ENCODE measurements at regions not wholly inside any gene's neighbourhood (a gene's known extent, or its start where the extent isn't known, plus 50 kb on each side); places are given as distances from the start of the nearest gene placed in this dataset.

- FAIRE-seq = peak; percentile 79
- Histone ChIP-seq H3K36me3 (ENCODE audit: control insufficient read depth in 2 of 3, insufficient read depth in 3 of 3, low read length in 3 of 3) (no peaks in the 10 kb centered on the region), H3K9me3 (ENCODE audit: control insufficient read depth in 2 of 3, insufficient read depth in 1 of 3, low read length in 3 of 3) (no peaks in the 10 kb centered on the region), H3K27me3 (ENCODE audit: control insufficient read depth, insufficient read depth, low read length) (no peaks in the 10 kb centered on the region), H3K4me1 (ENCODE audit: control insufficient read depth in 2 of 3, insufficient read depth in 2 of 3, low read depth in 1 of 3, low read length in 3 of 3) (no peaks in the 10 kb centered on the region), H3K9ac (ENCODE audit: low read length in 3 of 3) (no peak overlapping the region), H3K27ac (ENCODE audit: low read depth in 2 of 2, low read length in 2 of 2) (no peak overlapping the region), H3K4me3 (ENCODE audit: low read length in 3 of 3) (no peak overlapping the region)
- DNase-seq = no peak
- intact Hi-C loops (cut with DNase I) = no loop called here
- TF ChIP-seq CTCF (IDR thresholded peaks at IDR 0.05; ENCODE audit: borderline replicate concordance, extremely low read depth, insufficient read depth) = no peak
These were observed 210.1 kb downstream of the MEX3B start for GRCh38 chr15:81835731-81836130.

- no peak for FAIRE-seq
- intact Hi-C loops (cut with DNase I) = no loop called here
These were observed 215.3 kb downstream of the MEX3B start for GRCh38 chr15:81830520-81830919.

GRCh38 chr15:81829918-81830317 lies 215.9 kb downstream of the MEX3B start:
- Histone ChIP-seq H3K9ac (ENCODE audit: low read length in 3 of 3) (no peak overlapping the region), H3K4me1 (ENCODE audit: control insufficient read depth in 2 of 3, insufficient read depth in 2 of 3, low read depth in 1 of 3, low read length in 3 of 3) (no peaks in the 10 kb centered on the region), H3K27me3 (ENCODE audit: control insufficient read depth, insufficient read depth, low read length) (no peaks in the 10 kb centered on the region), H3K27ac (ENCODE audit: low read depth in 2 of 2, low read length in 2 of 2) (no peak overlapping the region), H3K4me3 (ENCODE audit: low read length in 3 of 3) (no peak overlapping the region), H3K36me3 (ENCODE audit: control insufficient read depth in 2 of 3, insufficient read depth in 3 of 3, low read length in 3 of 3) (no peaks in the 10 kb centered on the region), H3K9me3 (ENCODE audit: control insufficient read depth in 2 of 3, insufficient read depth in 1 of 3, low read length in 3 of 3) (no peaks in the 10 kb centered on the region)
- TF ChIP-seq CTCF (IDR thresholded peaks at IDR 0.05; ENCODE audit: borderline replicate concordance, extremely low read depth, insufficient read depth) = no peak
- no peak for FAIRE-seq
- no peak for DNase-seq
- intact Hi-C loops (cut with DNase I) = no loop called here

More at GRCh38 chr15:81830520-81830919, 215.3 kb downstream of the MEX3B start:
- Histone ChIP-seq H3K27ac (ENCODE audit: low read depth in 2 of 2, low read length in 2 of 2) (no peak overlapping the region), H3K4me1 (ENCODE audit: control insufficient read depth in 2 of 3, insufficient read depth in 2 of 3, low read depth in 1 of 3, low read length in 3 of 3) (no peaks in the 10 kb centered on the region), H3K36me3 (ENCODE audit: control insufficient read depth in 2 of 3, insufficient read depth in 3 of 3, low read length in 3 of 3) (no peaks in the 10 kb centered on the region), H3K27me3 (ENCODE audit: control insufficient read depth, insufficient read depth, low read length) (no peaks in the 10 kb centered on the region), H3K4me3 (ENCODE audit: low read length in 3 of 3) (no peak overlapping the region), H3K9ac (ENCODE audit: low read length in 3 of 3) (no peak overlapping the region), H3K9me3 (ENCODE audit: control insufficient read depth in 2 of 3, insufficient read depth in 1 of 3, low read length in 3 of 3) (no peaks in the 10 kb centered on the region)
- TF ChIP-seq CTCF (IDR thresholded peaks at IDR 0.05; ENCODE audit: borderline replicate concordance, extremely low read depth, insufficient read depth) = no peak
- no peak for DNase-seq

GRCh38 chr15:81828135-81828534 lies 217.7 kb downstream of the MEX3B start:
- intact Hi-C loops (cut with DNase I) = no loop called here
- DNase-seq (no peak), FAIRE-seq (no peak)
- Histone ChIP-seq H3K4me3 (ENCODE audit: low read length in 3 of 3) (no peak overlapping the region), H3K9ac (ENCODE audit: low read length in 3 of 3) (no peak overlapping the region), H3K36me3 (ENCODE audit: control insufficient read depth in 2 of 3, insufficient read depth in 3 of 3, low read length in 3 of 3) (no peaks in the 10 kb centered on the region), H3K27me3 (ENCODE audit: control insufficient read depth, insufficient read depth, low read length) (no peaks in the 10 kb centered on the region), H3K9me3 (ENCODE audit: control insufficient read depth in 2 of 3, insufficient read depth in 1 of 3, low read length in 3 of 3) (no peaks in the 10 kb centered on the region), H3K27ac (ENCODE audit: low read depth in 2 of 2, low read length in 2 of 2) (no peak overlapping the region), H3K4me1 (ENCODE audit: control insufficient read depth in 2 of 3, insufficient read depth in 2 of 3, low read depth in 1 of 3, low read length in 3 of 3) (no peaks in the 10 kb centered on the region)
- no peak for TF ChIP-seq CTCF (IDR thresholded peaks at IDR 0.05; ENCODE audit: borderline replicate concordance, extremely low read depth, insufficient read depth)

All from kidney (tissue), 13 donors.